Trophoblast cell (in vitro differentiated cells and primary cell): ENCODE measurements at regions not wholly inside any gene's neighbourhood (a gene's known extent, or its start where the extent isn't known, plus 50 kb on each side); places are given as distances from the start of the nearest gene placed in this dataset.

Experiments
- DNase-seq, 2 donors: peaks; one replicate each; pipeline ENCODE4 v3.0.0-alpha.2; 2016
- H2AFZ ChIP-seq: 2 replicates; pipeline ENCODE4 v1.6.1; 2013; ENCODE audit warnings: low read length, moderate library complexity, mild to moderate bottlenecking; ENCODE audit not compliant: insufficient read depth, poor library complexity
- H2AK5ac ChIP-seq: 2 replicates; pipeline ENCODE4 v1.6.1; 2013; ENCODE audit warnings: mild to moderate bottlenecking, low read length
- H2BK120ac ChIP-seq: 2 replicates; pipeline ENCODE4 v1.6.1; 2013; ENCODE audit warnings: low read length, mild to moderate bottlenecking, moderate library complexity; ENCODE audit not compliant: insufficient read depth, poor library complexity
- H2BK12ac ChIP-seq: 2 replicates; pipeline ENCODE4 v1.6.1; 2013; ENCODE audit warnings: mild to moderate bottlenecking, low read length, moderate library complexity
- H2BK5ac ChIP-seq: 2 replicates; pipeline ENCODE4 v1.6.1; 2013; ENCODE audit warnings: low read length, low read depth, moderate library complexity, mild to moderate bottlenecking; ENCODE audit not compliant: poor library complexity
- H3K14ac ChIP-seq: 2 replicates; pipeline ENCODE4 v1.6.1; 2013; ENCODE audit warnings: mild to moderate bottlenecking, low read length
- H3K18ac ChIP-seq: 2 replicates; pipeline ENCODE4 v1.6.1; 2013; ENCODE audit warnings: mild to moderate bottlenecking, low read length
- H3K23ac ChIP-seq: 2 replicates; pipeline ENCODE4 v1.6.1; 2013; ENCODE audit warnings: low read length
- H3K27ac ChIP-seq: 2 replicates; pipeline ENCODE4 v1.5.1; 2013; ENCODE audit warnings: low read depth, mild to moderate bottlenecking, inconsistent platforms, low read length, moderate library complexity
- H3K27me3 ChIP-seq: 2 replicates; pipeline ENCODE4 v1.6.1; 2013; ENCODE audit warnings: inconsistent platforms, mild to moderate bottlenecking, low read length, moderate library complexity; ENCODE audit not compliant: insufficient read depth
- H3K36me3 ChIP-seq, 2 experiments: 1 replicate in 1 of 2; 2 replicates in 1 of 2; pipeline ENCODE4 v1.6.1; 2013; ENCODE audit warnings: low read length in 2 of 2, mild to moderate bottlenecking in 2 of 2, moderate library complexity in 1 of 2; ENCODE audit not compliant: insufficient read depth in 2 of 2, control insufficient read depth in 1 of 2
- H3K4ac ChIP-seq: 2 replicates; pipeline ENCODE4 v1.6.1; 2013; ENCODE audit warnings: low read depth, mild to moderate bottlenecking, low read length, moderate library complexity
- H3K4me1 ChIP-seq, 2 experiments: 1 replicate in 1 of 2; 2 replicates in 1 of 2; pipeline ENCODE4 v1.6.1; 2013; ENCODE audit warnings: low read length in 2 of 2, mild to moderate bottlenecking in 2 of 2, moderate library complexity in 1 of 2; ENCODE audit not compliant: insufficient read depth in 2 of 2, control insufficient read depth in 1 of 2
- H3K4me2 ChIP-seq: 2 replicates; pipeline ENCODE4 v1.6.1; 2013; ENCODE audit warnings: inconsistent platforms, mild to moderate bottlenecking, low read length, moderate library complexity
- H3K4me3 ChIP-seq: 2 replicates; pipeline ENCODE4 v1.5.1; 2013; ENCODE audit warnings: mild to moderate bottlenecking, low read depth, low read length, inconsistent platforms
- H3K79me1 ChIP-seq: one replicate; pipeline ENCODE4 v1.6.1; 2013; ENCODE audit warnings: low read length
- H3K79me2 ChIP-seq: 2 replicates; pipeline ENCODE4 v1.6.1; 2013; ENCODE audit warnings: low read length, mild to moderate bottlenecking; ENCODE audit not compliant: control insufficient read depth, insufficient read depth, poor library complexity
- H3K9ac ChIP-seq: 2 replicates; pipeline ENCODE4 v1.6.1; 2013; ENCODE audit warnings: mild to moderate bottlenecking, low read length
- H3K9me3 ChIP-seq: 2 replicates; pipeline ENCODE4 v1.6.1; 2013; ENCODE audit warnings: low read depth, mild to moderate bottlenecking, control low read depth, inconsistent platforms, low read length; ENCODE audit not compliant: insufficient read depth
- H4K12ac ChIP-seq: 2 replicates; pipeline ENCODE4 v1.6.1; 2013; ENCODE audit warnings: low read depth, mild to moderate bottlenecking, low read length, moderate library complexity
- H4K8ac ChIP-seq: 2 replicates; pipeline ENCODE4 v1.6.1; 2013; ENCODE audit warnings: low read depth, mild to moderate bottlenecking, low read length, moderate library complexity
- H4K91ac ChIP-seq: one replicate; pipeline ENCODE4 v1.6.1; 2013; ENCODE audit warnings: low read depth, mild to moderate bottlenecking, low read length, moderate library complexity
- WGBS: extraction: QIAGEN DNeasy Blood & Tissue Kit; methylation state at CpG from one replicate; pipeline ENCODE4 v1.1.7; 2013; ENCODE audit warnings: missing lambda C conversion rate; ENCODE audit not compliant: insufficient read length, insufficient coverage; ENCODE audit errors: extremely low coverage; 5-methylcytosine and 5-hydroxymethylcytosine counted together

- Histone ChIP-seq H3K79me1 (no peaks in the 10 kb centered on the region), H2BK120ac (no peak overlapping the region), H3K14ac (no peak overlapping the region), H3K9me3 (no peaks in the 10 kb centered on the region), H3K36me3 (no peaks in the 10 kb centered on the region), H3K4me3 (no peak overlapping the region), H3K23ac (no peak overlapping the region), H2AK5ac (no peak overlapping the region), H4K8ac (no peak overlapping the region), H2AFZ (no peak overlapping the region), H3K27ac (no peak overlapping the region), H3K4me2 (no peak overlapping the region), H3K4ac (no peak overlapping the region), H3K27me3 (no peaks in the 10 kb centered on the region), H3K79me2 (no peaks in the 10 kb centered on the region), H4K12ac (no peak overlapping the region), H4K91ac (no peak overlapping the region), H3K9ac (no peak overlapping the region), H3K4me1 (peaks cover 0 to 2% of the 10 kb centered on the region in 2 experiments), H2BK12ac (no peak overlapping the region), H2BK5ac (no peak overlapping the region), H3K18ac (no peak overlapping the region)
- WGBS = no CpG with 5 or more reads among the region's 6 CpGs
- no peak for DNase-seq
Observed at GRCh38 chr14:96666088-96666487, 131.1 kb upstream of the VRK1 start.

DNA sequence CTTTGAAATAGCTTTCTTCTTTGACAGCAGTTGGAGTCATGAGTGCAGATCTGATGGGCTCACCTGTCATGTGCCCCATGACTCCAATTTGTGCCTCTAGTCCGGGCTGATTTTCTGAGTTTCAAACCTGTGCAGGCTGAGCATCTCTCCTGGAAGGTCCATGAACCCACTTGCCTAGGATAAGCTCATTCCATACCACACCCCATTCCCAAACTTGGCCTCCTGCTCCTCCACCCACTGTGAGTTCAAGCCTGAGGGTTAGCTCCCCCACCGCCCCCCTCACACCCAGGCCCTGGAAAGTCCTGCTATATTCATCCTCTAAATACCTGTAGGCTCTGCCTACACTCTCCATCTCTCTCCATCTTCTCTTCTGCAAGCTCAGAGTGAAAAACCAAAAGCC lies 126.8 kb upstream of the VRK1 start:
- Histone ChIP-seq H3K79me1 (no peaks in the 10 kb centered on the region), H3K79me2 (no peaks in the 10 kb centered on the region), H3K18ac (no peak overlapping the region), H2BK120ac (no peak overlapping the region), H4K91ac (no peak overlapping the region), H3K4ac (no peak overlapping the region), H3K27ac (no peak overlapping the region), H3K4me1 (no peaks in the 10 kb centered on the region), H3K23ac (no peak overlapping the region), H3K4me3 (no peak overlapping the region), H4K12ac (no peak overlapping the region), H2BK5ac (no peak overlapping the region), H2AFZ (no peak overlapping the region), H2AK5ac (no peak overlapping the region), H4K8ac (no peak overlapping the region), H3K4me2 (no peak overlapping the region), H3K14ac (no peak overlapping the region), H2BK12ac (no peak overlapping the region), H3K36me3 (no peaks in the 10 kb centered on the region), H3K9ac (no peak overlapping the region), H3K27me3 (no peaks in the 10 kb centered on the region), H3K9me3 (peaks cover 3% of the 10 kb centered on the region)
- no CpG with 5 or more reads among the region's 2 CpGs for WGBS
- no peak for DNase-seq

DNA sequence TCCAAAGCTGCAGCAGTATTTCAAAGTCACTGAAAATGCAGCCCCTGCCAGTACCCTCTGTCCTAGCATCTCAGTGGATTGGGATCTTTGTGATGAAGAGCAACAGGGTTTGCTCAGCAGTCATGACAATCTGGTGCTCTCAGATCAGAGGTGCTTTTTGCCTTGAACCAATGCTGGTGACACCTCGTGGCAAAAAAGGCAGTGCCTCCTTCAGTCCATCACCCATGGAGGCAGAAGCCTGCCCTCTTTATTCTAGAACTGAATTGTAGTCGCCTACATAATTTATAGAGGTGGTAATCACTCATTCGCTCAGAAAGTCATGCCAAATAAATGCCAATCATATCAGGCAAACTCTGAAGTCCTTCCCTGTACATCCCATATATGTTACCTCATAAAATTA lies 126.0 kb upstream of the VRK1 start:
- H4K91ac ChIP-seq = no peak overlapping the region

DNA sequence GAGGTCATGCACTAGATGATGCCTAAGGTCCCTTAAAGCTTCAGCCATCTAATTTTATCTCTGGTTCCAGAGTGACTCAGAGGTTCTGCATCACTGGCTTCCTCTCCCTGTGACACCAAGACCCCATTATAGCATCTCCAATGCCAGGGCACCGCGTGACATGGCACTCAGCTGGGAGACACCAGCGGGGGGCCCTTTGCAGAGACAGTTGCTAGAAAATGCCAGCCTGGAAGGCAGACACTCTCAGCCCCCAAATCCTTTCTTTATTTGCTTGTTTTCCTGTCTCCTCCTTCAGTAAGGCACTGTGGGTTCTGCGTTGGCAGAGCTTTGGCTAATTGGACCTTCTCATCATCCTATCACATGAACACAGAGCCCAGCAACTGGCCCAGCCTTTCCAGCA lies 123.5 kb upstream of the VRK1 start:
- Histone ChIP-seq H3K27ac (no peak overlapping the region), H2AK5ac (no peak overlapping the region), H4K12ac (no peak overlapping the region), H3K4me3 (no peak overlapping the region), H3K9ac (no peak overlapping the region), H3K79me1 (no peaks in the 10 kb centered on the region), H2AFZ (no peak overlapping the region), H2BK120ac (no peak overlapping the region), H2BK5ac (no peak overlapping the region), H3K14ac (no peak overlapping the region), H3K79me2 (no peaks in the 10 kb centered on the region), H3K4ac (no peak overlapping the region), H4K8ac (no peak overlapping the region), H3K18ac (no peak overlapping the region), H3K27me3 (no peaks in the 10 kb centered on the region), H3K36me3 (no peaks in the 10 kb centered on the region), H4K91ac (no peak overlapping the region), H3K4me2 (no peak overlapping the region), H2BK12ac (no peak overlapping the region), H3K23ac (no peak overlapping the region), H3K4me1 (peaks cover 0 to 2% of the 10 kb centered on the region in 2 experiments), H3K9me3 (peaks cover 4% of the 10 kb centered on the region)
- DNase-seq = no peak
- WGBS = no CpG with 5 or more reads among the region's 4 CpGs

More for the DNA sequence above, 126.0 kb upstream of the VRK1 start:
- Histone ChIP-seq H3K27me3 (no peaks in the 10 kb centered on the region), H3K9ac (no peak overlapping the region), H3K79me1 (no peaks in the 10 kb centered on the region), H2BK12ac (no peak overlapping the region), H2BK120ac (no peak overlapping the region), H3K9me3 (peaks cover 3% of the 10 kb centered on the region), H2AK5ac (no peak overlapping the region), H2AFZ (no peak overlapping the region), H2BK5ac (no peak overlapping the region), H3K4me1 (no peaks in the 10 kb centered on the region), H3K27ac (no peak overlapping the region), H3K4me2 (no peak overlapping the region), H3K36me3 (no peaks in the 10 kb centered on the region), H3K23ac (no peak overlapping the region), H3K4me3 (no peak overlapping the region), H3K18ac (no peak overlapping the region), H4K8ac (no peak overlapping the region), H3K79me2 (no peaks in the 10 kb centered on the region), H4K12ac (no peak overlapping the region), H3K14ac (no peak overlapping the region), H3K4ac (no peak overlapping the region)
- no CpG with 5 or more reads among the region's 3 CpGs for WGBS
- DNase-seq = no peak
